Endothelial cell (in vitro differentiated cells): ENCODE measurements at regions not wholly inside any gene's neighbourhood (a gene's known extent, or its start where the extent isn't known, plus 50 kb on each side); places are given as distances from the start of the nearest gene placed in this dataset.

ENCODE experiments used
- DNase-seq: peaks from one replicate; pipeline ENCODE4 v3.0.0; 2021; ENCODE audit warnings: low spot score
- H3K27ac Mint-ChIP-seq: one replicate; pipeline ENCODE4 v1.8.0; 2021; ENCODE audit warnings: mixed read lengths, inconsistent platforms; ENCODE audit not compliant: unreplicated experiment
- H3K27me3 Mint-ChIP-seq: one replicate; pipeline ENCODE4 v1.8.0; 2021; ENCODE audit warnings: mild to moderate bottlenecking, moderate library complexity, mixed read lengths, inconsistent platforms; ENCODE audit not compliant: unreplicated experiment
- H3K36me3 Mint-ChIP-seq: one replicate; pipeline ENCODE4 v1.8.0; 2021; ENCODE audit warnings: mild to moderate bottlenecking, low read depth, mixed read lengths, inconsistent platforms; ENCODE audit not compliant: unreplicated experiment
- H3K4me1 Mint-ChIP-seq: one replicate; pipeline ENCODE4 v1.8.0; 2021; ENCODE audit warnings: mild to moderate bottlenecking, mixed read lengths, inconsistent platforms; ENCODE audit not compliant: unreplicated experiment
- H3K4me3 Mint-ChIP-seq: one replicate; pipeline ENCODE4 v1.8.0; 2021; ENCODE audit warnings: mild to moderate bottlenecking, mixed read lengths, inconsistent platforms; ENCODE audit not compliant: unreplicated experiment
- H3K9me3 Mint-ChIP-seq: one replicate; pipeline ENCODE4 v1.8.0; 2021; ENCODE audit warnings: mixed read lengths, inconsistent platforms; ENCODE audit not compliant: unreplicated experiment
- CTCF ChIP-seq: fragments of 200-600 bp; sonication (generic); IDR thresholded peaks from one replicate; pipeline ENCODE4 v1.5.0; 2021; ENCODE audit warnings: antibody characterized with exemption; ENCODE audit not compliant: unreplicated experiment

- Mint-ChIP-seq H3K4me1 (peaks cover 10% of the 10 kb centered on the region), H3K36me3 (no peaks in the 10 kb centered on the region), H3K9me3 (no peaks in the 10 kb centered on the region), H3K27me3 (peaks cover 2% of the 10 kb centered on the region), H3K4me3 (no peak overlapping the region), H3K27ac (no peak overlapping the region)
- no peak for TF ChIP-seq CTCF
- DNase-seq: no peak
Observed at GRCh38 chr10:62733654-62734293, 70.7 kb upstream of the ADO start.

- Mint-ChIP-seq H3K27ac (no peak overlapping the region), H3K4me3 (no peak overlapping the region), H3K9me3 (no peaks in the 10 kb centered on the region), H3K4me1 (peaks cover 2% of the 10 kb centered on the region), H3K27me3 (peaks cover 1% of the 10 kb centered on the region), H3K36me3 (no peaks in the 10 kb centered on the region)
- DNase-seq: no peak
- no peak for TF ChIP-seq CTCF
Observed at GRCh38 chr10:62734781-62735463, 69.6 kb upstream of the ADO start.

- Mint-ChIP-seq H3K9me3 (no peaks in the 10 kb centered on the region), H3K27me3 (peaks cover 1% of the 10 kb centered on the region), H3K27ac (no peak overlapping the region), H3K4me3 (no peak overlapping the region), H3K4me1 (no peaks in the 10 kb centered on the region), H3K36me3 (no peaks in the 10 kb centered on the region)
- no peak for TF ChIP-seq CTCF
- no peak for DNase-seq
Observed at GRCh38 chr10:62735464-62736167, 68.9 kb upstream of the ADO start.

- no peak for DNase-seq
- TF ChIP-seq CTCF: no peak
- Mint-ChIP-seq H3K4me3 (no peak overlapping the region), H3K4me1 (no peaks in the 10 kb centered on the region), H3K9me3 (no peaks in the 10 kb centered on the region), H3K27ac (no peak overlapping the region), H3K27me3 (no peaks in the 10 kb centered on the region), H3K36me3 (no peaks in the 10 kb centered on the region)
Observed at GRCh38 chr10:62736168-62736546, 68.4 kb upstream of the ADO start.

- no peak overlapping the region for H3K27ac Mint-ChIP-seq
- H3K36me3 Mint-ChIP-seq: no peaks in the 10 kb centered on the region
- no peaks in the 10 kb centered on the region for H3K27me3 Mint-ChIP-seq
- no peaks in the 10 kb centered on the region for H3K4me1 Mint-ChIP-seq
- DNase-seq: no peak
- no peak overlapping the region for H3K4me3 Mint-ChIP-seq
- no peak for TF ChIP-seq CTCF
- H3K9me3 Mint-ChIP-seq: no peaks in the 10 kb centered on the region
Observed at GRCh38 chr10:62738916-62739315, 65.6 kb upstream of the ADO start.
